CD4-positive, alpha-beta T cell (primary cell): ENCODE measurements at regions not wholly inside any gene's neighbourhood (a gene's known extent, or its start where the extent isn't known, plus 50 kb on each side); places are given as distances from the start of the nearest gene placed in this dataset.

ENCODE experiments used
- ATAC-seq: fragments of 200-7000 bp; cut with Tn5 transposase; one replicate; pipeline ENCODE4 v1.10.0; 2022; ENCODE audit warnings: mild to moderate bottlenecking; ENCODE audit not compliant: poor library complexity
- CTCF ChIA-PET: fragments of 350-600 bp; sonication (Branson Sonifier 250); formaldehyde crosslinking; loops from one replicate; lab custom pipeline; 2021; ENCODE audit warnings: antibody characterized with exemption, inconsistent platforms; lab: Charles Lee
- POLR2A ChIA-PET: fragments of 350-600 bp; sonication (Branson Sonifier 250); formaldehyde crosslinking; loops from one replicate; lab custom pipeline; 2021; ENCODE audit warnings: antibody characterized with exemption, inconsistent platforms; lab: Charles Lee
- DNase-seq, 14 experiments: peaks; one replicate each; pipeline ENCODE4 v3.0.0-alpha.2; 2013 to 2020; ENCODE audit warnings: mixed read lengths in 2 of 14
- H3K27ac ChIP-seq, 2 donors: one replicate each; pipeline versions ENCODE4 v1.5.1 to v1.7.0; 2013; ENCODE audit warnings: low read length in 2 of 2, low read depth in 1 of 2, mild to moderate bottlenecking in 1 of 2
- H3K27me3 ChIP-seq, 2 experiments: 1 replicate in 1 of 2; 2 replicates in 1 of 2; pipeline versions ENCODE4 v1.6.1 to v1.7.0; 2013; ENCODE audit warnings: low read length in 2 of 2, control low read depth in 1 of 2, mild to moderate bottlenecking in 1 of 2, moderate library complexity in 1 of 2; ENCODE audit not compliant: insufficient read depth in 2 of 2, control insufficient read depth in 1 of 2
- H3K36me3 ChIP-seq: one replicate; pipeline ENCODE4 v1.6.1; 2013; ENCODE audit warnings: low read length, control low read depth; ENCODE audit not compliant: insufficient read depth
- H3K4me1 ChIP-seq: one replicate; pipeline ENCODE4 v1.6.1; 2013; ENCODE audit warnings: low read length, control low read depth; ENCODE audit not compliant: insufficient read depth
- H3K4me3 ChIP-seq: one replicate; pipeline ENCODE4 v1.5.1; 2013; ENCODE audit warnings: mild to moderate bottlenecking, low read length, moderate library complexity
- H3K9me3 ChIP-seq, 2 experiments: 1 replicate in 1 of 2; 2 replicates in 1 of 2; pipeline versions ENCODE4 v1.6.1 to v1.7.0; 2013; ENCODE audit warnings: low read length in 2 of 2, mild to moderate bottlenecking in 2 of 2, control low read depth in 1 of 2, moderate library complexity in 1 of 2; ENCODE audit not compliant: control insufficient read depth in 1 of 2, insufficient read depth in 1 of 2
- H3K27ac Mint-ChIP-seq: one replicate; pipeline ENCODE4 v1.8.0; 2020; ENCODE audit warnings: mixed read lengths
- H3K27me3 Mint-ChIP-seq: one replicate; pipeline ENCODE4 v1.8.0; 2021; ENCODE audit warnings: mixed read lengths
- H3K36me3 Mint-ChIP-seq: one replicate; pipeline ENCODE4 v1.8.0; 2021; ENCODE audit warnings: low read depth, mixed read lengths
- H3K4me1 Mint-ChIP-seq: one replicate; pipeline ENCODE4 v1.8.0; 2021; ENCODE audit warnings: low read depth, mixed read lengths
- H3K4me3 Mint-ChIP-seq: one replicate; pipeline ENCODE4 v1.8.0; 2020; ENCODE audit warnings: mild to moderate bottlenecking, mixed read lengths
- H3K9me3 Mint-ChIP-seq: one replicate; pipeline ENCODE4 v1.8.0; 2020; ENCODE audit warnings: mixed read lengths
- CTCF ChIP-seq: fragments of 200-600 bp; IDR thresholded peaks from one replicate; pipeline ENCODE4 v1.8.0; 2022; ENCODE audit warnings: antibody characterized with exemption, mild to moderate bottlenecking
- intact Hi-C, 2 experiments: fragments of 100-400 bp; cut with DNase I in 1 of 2; cut with micrococcal nuclease in 1 of 2; formaldehyde crosslinking; loops; one replicate each; pipeline versions ENCODE4 v1.15.1 to v1.9.0; 2023 to 2025; cut with DNase I, micrococcal nuclease

DNA sequence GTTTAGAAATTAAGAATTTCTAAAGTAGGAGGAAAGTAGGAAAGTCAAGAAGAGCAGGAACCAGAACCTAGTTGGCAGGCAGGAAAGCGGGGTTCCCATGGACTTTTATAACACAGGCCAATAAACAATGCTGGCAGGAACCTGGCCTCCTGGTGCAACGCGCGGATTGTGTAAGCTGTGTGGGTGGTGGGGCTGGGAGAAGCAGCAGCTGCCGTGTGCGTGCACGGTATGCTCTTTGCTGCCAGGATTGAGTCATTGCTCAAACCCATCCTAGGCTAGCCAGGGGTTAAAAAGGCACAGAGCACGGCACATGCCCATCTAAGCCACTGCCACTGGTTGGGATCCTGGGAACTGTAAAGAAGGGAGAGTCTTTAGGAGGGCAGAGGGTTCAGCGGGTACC, 209.9 kb upstream of the RGMA start:
- Mint-ChIP-seq H3K27me3 (no peaks in the 10 kb centered on the region), H3K4me1 (no peaks in the 10 kb centered on the region), H3K36me3 (no peaks in the 10 kb centered on the region), H3K9me3 (no peaks in the 10 kb centered on the region), H3K4me3 (no peak overlapping the region), H3K27ac (no peak overlapping the region)
- Histone ChIP-seq H3K27me3 (no peaks in the 10 kb centered on the region), H3K27ac (no peak overlapping the region), H3K9me3 (no peaks in the 10 kb centered on the region), H3K4me1 (no peaks in the 10 kb centered on the region), H3K36me3 (no peaks in the 10 kb centered on the region), H3K4me3 (no peak overlapping the region)
- no peak for TF ChIP-seq CTCF
- intact Hi-C loops = no loop called here
- ATAC-seq (no peak), DNase-seq (no peak)
- POLR2A ChIA-PET = no interaction called here
- CTCF ChIA-PET = no interaction called here

DNA sequence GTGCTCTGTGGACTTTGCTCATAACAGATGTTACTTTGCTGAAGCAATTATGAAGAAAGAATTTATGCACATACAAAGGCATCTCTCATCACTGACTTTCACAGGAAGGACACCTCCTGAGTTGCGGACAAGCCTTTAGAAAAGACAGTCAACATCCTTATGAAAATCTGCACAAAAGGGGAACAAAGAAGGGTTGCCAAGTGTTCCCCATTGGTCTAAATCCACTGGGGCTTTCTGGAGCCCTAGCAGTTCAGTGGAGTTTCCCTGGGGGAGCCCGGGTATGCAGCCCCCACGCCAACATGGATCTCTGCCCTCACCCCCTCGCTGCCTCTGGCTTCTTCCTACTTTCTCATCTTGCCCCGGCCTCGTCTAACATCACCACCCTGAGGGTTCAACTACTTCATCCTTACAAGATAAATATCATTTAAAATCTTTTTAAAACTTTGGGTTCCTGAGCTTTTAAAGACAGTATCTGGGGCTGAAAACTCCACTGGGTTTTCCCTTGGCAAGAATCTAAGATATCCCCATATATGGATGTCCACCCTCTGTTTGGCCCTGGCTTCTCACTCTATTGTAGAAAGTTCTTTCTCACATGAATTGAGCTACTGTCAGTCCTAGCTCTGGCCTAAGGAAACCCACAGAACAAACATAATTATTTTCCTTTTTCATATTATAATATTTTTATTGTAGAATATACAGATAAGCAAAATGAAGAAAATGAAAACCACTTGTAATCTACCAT, 207.9 kb upstream of the RGMA start:
- ChIA-PET POLR2A (no interaction called here), CTCF (no interaction called here)
- TF ChIP-seq CTCF = no peak
- H3K27me3 ChIP-seq = no peaks in the 10 kb centered on the region
- DNase-seq (no peak), ATAC-seq (no peak)
- H3K4me3 ChIP-seq = no peak overlapping the region
- no peaks in the 10 kb centered on the region for H3K4me1 ChIP-seq
- H3K36me3 ChIP-seq = no peaks in the 10 kb centered on the region
- no peaks in the 10 kb centered on the region for H3K9me3 Mint-ChIP-seq
- no peak overlapping the region for H3K27ac ChIP-seq
- intact Hi-C loops = no loop called here
- no peaks in the 10 kb centered on the region for H3K36me3 Mint-ChIP-seq
- H3K4me3 Mint-ChIP-seq = no peak overlapping the region
- H3K9me3 ChIP-seq = no peaks in the 10 kb centered on the region
- H3K4me1 Mint-ChIP-seq = no peaks in the 10 kb centered on the region
- H3K27me3 Mint-ChIP-seq = no peaks in the 10 kb centered on the region
- no peak overlapping the region for H3K27ac Mint-ChIP-seq

DNA sequence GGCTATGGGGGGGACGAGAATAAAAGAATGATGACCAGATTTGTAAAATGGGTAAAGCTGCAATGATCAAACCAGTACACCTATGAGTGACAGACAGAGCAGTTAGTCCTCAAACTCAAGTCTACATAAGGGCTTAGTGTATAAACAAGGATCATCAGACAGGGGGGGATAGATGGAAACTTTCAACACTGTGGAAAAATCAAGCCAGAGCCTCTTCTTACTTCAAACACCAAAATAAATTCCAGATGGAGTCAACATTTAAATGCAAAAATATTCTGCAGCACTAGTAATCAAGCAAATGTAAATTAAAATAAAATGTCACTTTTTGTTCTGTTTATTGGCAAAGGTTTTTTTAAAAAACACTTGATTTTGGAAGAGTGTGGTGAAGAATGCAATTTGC, 205.9 kb upstream of the RGMA start:
- CTCF ChIA-PET = no interaction called here

More for the DNA sequence above, 205.9 kb upstream of the RGMA start:
- no peaks in the 10 kb centered on the region for H3K36me3 ChIP-seq
- ATAC-seq = no peak
- H3K4me3 Mint-ChIP-seq = no peak overlapping the region
- no peaks in the 10 kb centered on the region for H3K4me1 ChIP-seq
- peaks cover 2% of the 10 kb centered on the region for H3K27me3 Mint-ChIP-seq
- no peak for TF ChIP-seq CTCF
- H3K27me3 ChIP-seq = no peaks in the 10 kb centered on the region
- no peaks in the 10 kb centered on the region for H3K36me3 Mint-ChIP-seq
- no peaks in the 10 kb centered on the region for H3K4me1 Mint-ChIP-seq
- no peaks in the 10 kb centered on the region for H3K9me3 Mint-ChIP-seq
- H3K27ac ChIP-seq = no peak overlapping the region
- H3K4me3 ChIP-seq = no peak overlapping the region
- H3K9me3 ChIP-seq = no peaks in the 10 kb centered on the region
- POLR2A ChIA-PET = no interaction called here
- no peak overlapping the region for H3K27ac Mint-ChIP-seq
- DNase-seq = no peak
- intact Hi-C loops = no loop called here
